Adrenal gland (tissue), 5 donors: ENCODE measurements at regions not wholly inside any gene's neighbourhood (a gene's known extent, or its start where the extent isn't known, plus 50 kb on each side); places are given as distances from the start of the nearest gene placed in this dataset.

Source experiments
- POLR2A ChIP-seq, 2 donors: fragments of 450-650 bp; IDR thresholded peaks; one replicate each; pipeline ENCODE4 v1.6.1; 2017; ENCODE audit warnings: antibody characterized with exemption in 2 of 2, mild to moderate bottlenecking in 2 of 2, moderate library complexity in 1 of 2
- TF ChIP-seq, protein P1 (sequence below), 6 experiments: fragments of 450-650 bp in 4 of 6; fragments of 200-600 bp in 2 of 6; sonication (generic) in 1 of 6; IDR thresholded peaks; 1 replicate in 5 of 6; 2 replicates in 1 of 6; pipeline versions ENCODE4 v1.5.1 to v1.8.0; 2016 to 2021; ENCODE audit warnings: antibody characterized with exemption in 6 of 6, mild to moderate bottlenecking in 2 of 6, moderate library complexity in 1 of 6
- donor health status: DM: no; HTN: no; CAD: no.

DNA sequence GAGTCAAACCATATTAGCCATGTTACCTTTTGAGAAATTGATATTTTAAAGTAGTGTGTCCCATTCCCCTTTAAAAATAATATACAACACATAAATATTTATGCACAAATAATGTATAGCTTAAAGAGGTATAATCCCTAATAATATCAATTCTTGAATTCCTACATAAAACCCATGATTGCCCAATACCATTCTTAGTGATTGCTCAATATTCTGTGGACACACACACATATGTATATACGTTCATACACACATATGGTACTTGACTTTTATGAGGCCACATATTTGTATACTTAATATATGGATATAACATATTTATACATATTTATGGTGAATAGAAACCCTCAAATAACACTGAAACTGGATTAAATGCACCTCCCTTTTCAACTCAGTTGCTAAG, 367.4 kb downstream of the ZBBX start:
- TF ChIP-seq, protein P1, sequence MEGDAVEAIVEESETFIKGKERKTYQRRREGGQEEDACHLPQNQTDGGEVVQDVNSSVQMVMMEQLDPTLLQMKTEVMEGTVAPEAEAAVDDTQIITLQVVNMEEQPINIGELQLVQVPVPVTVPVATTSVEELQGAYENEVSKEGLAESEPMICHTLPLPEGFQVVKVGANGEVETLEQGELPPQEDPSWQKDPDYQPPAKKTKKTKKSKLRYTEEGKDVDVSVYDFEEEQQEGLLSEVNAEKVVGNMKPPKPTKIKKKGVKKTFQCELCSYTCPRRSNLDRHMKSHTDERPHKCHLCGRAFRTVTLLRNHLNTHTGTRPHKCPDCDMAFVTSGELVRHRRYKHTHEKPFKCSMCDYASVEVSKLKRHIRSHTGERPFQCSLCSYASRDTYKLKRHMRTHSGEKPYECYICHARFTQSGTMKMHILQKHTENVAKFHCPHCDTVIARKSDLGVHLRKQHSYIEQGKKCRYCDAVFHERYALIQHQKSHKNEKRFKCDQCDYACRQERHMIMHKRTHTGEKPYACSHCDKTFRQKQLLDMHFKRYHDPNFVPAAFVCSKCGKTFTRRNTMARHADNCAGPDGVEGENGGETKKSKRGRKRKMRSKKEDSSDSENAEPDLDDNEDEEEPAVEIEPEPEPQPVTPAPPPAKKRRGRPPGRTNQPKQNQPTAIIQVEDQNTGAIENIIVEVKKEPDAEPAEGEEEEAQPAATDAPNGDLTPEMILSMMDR (IDR thresholded peaks at IDR 0.05): no peak
- TF ChIP-seq POLR2A (IDR thresholded peaks at IDR 0.05): no peak
